Breast epithelium (tissue), 4 donors: ENCODE measurements at regions not wholly inside any gene's neighbourhood (a gene's known extent, or its start where the extent isn't known, plus 50 kb on each side); places are given as distances from the start of the nearest gene placed in this dataset.

Experiments used
- DNase-seq, 2 donors: peaks; one replicate each; pipeline ENCODE4 v3.0.0-alpha.2; 2019; ENCODE audit warnings: low spot score in 2 of 2
- H3K27ac ChIP-seq, 2 donors: fragments of 200-600 bp; sonication (generic) in 1 of 2; one replicate each; pipeline ENCODE4 v1.5.1; 2016 to 2019; ENCODE audit warnings: mild to moderate bottlenecking in 1 of 2
- H3K27me3 ChIP-seq, 2 donors: fragments of 200-600 bp; sonication (generic) in 1 of 2; one replicate each; pipeline versions ENCODE4 v1.5.1 to v1.6.0; 2017 to 2019; ENCODE audit warnings: control low read depth in 1 of 2, mild to moderate bottlenecking in 1 of 2
- H3K36me3 ChIP-seq: fragments of 200-600 bp; one replicate; pipeline ENCODE4 v1.5.1; 2019
- H3K4me1 ChIP-seq, 2 donors: fragments of 200-600 bp; sonication (generic); one replicate each; pipeline ENCODE4 v1.5.1; 2016 to 2019; ENCODE audit warnings: control low read depth in 1 of 2
- H3K4me3 ChIP-seq, 3 donors: fragments of 200-600 bp; sonication (generic); 1 replicate in 2 of 3; 2 replicates in 1 of 3; pipeline ENCODE4 v1.5.1; 2016 to 2019; ENCODE audit warnings: mild to moderate bottlenecking in 3 of 3, moderate library complexity in 2 of 3
- H3K9me3 ChIP-seq, 2 donors: fragments of 200-600 bp; sonication (generic) in 1 of 2; one replicate each; pipeline ENCODE4 v1.5.1; 2016 to 2019; ENCODE audit warnings: control low read depth in 1 of 2
- CTCF ChIP-seq, 3 donors: fragments of 450-650 bp; IDR thresholded peaks; one replicate each; pipeline ENCODE4 v1.5.1; 2016 to 2017; ENCODE audit warnings: antibody characterized with exemption in 3 of 3, mild to moderate bottlenecking in 3 of 3, moderate library complexity in 3 of 3
- POLR2A ChIP-seq: fragments of 450-650 bp; IDR thresholded peaks from one replicate; pipeline ENCODE4 v1.6.1; 2016; ENCODE audit warnings: antibody characterized with exemption, mild to moderate bottlenecking, moderate library complexity
- POLR2AphosphoS5 ChIP-seq, 3 donors: sonication (generic); formaldehyde crosslinking; IDR thresholded peaks; one replicate each; pipeline ENCODE4 v1.6.1; 2017; ENCODE audit warnings: antibody characterized with exemption in 3 of 3
- intact Hi-C: fragments of 100-400 bp; cut with DNase I; formaldehyde crosslinking; loops from one replicate; pipeline ENCODE4 v1.15.1; 2023; ENCODE audit warnings: low total_unique reads

GRCh38 chr4:79798047-79798446, 275.0 kb downstream of the ANTXR2 start:
- no peaks in the 10 kb centered on the region for H3K27me3 ChIP-seq
- intact Hi-C loops: no loop called here
- no peak for DNase-seq

GRCh38 chr4:79796948-79797347, 276.1 kb downstream of the ANTXR2 start:
- peaks cover 0 to 7% of the 10 kb centered on the region in 2 donors for H3K9me3 ChIP-seq
- no peak for DNase-seq
- no peak overlapping the region for H3K27ac ChIP-seq
- H3K27me3 ChIP-seq: no peaks in the 10 kb centered on the region
- intact Hi-C loops: no loop called here
- no peak overlapping the region for H3K4me3 ChIP-seq
- no peaks in the 10 kb centered on the region for H3K36me3 ChIP-seq
- TF ChIP-seq CTCF (IDR thresholded peaks at IDR 0.05) (no peak), POLR2A (no peak), POLR2AphosphoS5 (IDR thresholded peaks at IDR 0.05) (no peak)
- no peaks in the 10 kb centered on the region for H3K4me1 ChIP-seq

More at GRCh38 chr4:79798047-79798446, 275.0 kb downstream of the ANTXR2 start:
- Histone ChIP-seq H3K9me3 (peaks cover 0 to 7% of the 10 kb centered on the region in 2 donors), H3K27ac (no peak overlapping the region), H3K4me3 (no peak overlapping the region), H3K4me1 (no peaks in the 10 kb centered on the region), H3K36me3 (no peaks in the 10 kb centered on the region)
- no peak for TF ChIP-seq POLR2AphosphoS5 (IDR thresholded peaks at IDR 0.05)
- no peak for TF ChIP-seq POLR2A
- TF ChIP-seq CTCF (IDR thresholded peaks at IDR 0.05): no peak

GRCh38 chr4:79788884-79789283, 284.1 kb downstream of the ANTXR2 start:
- Histone ChIP-seq H3K27ac (no peak overlapping the region), H3K9me3 (peaks cover 13 to 18% of the 10 kb centered on the region in 2 donors), H3K27me3 (no peaks in the 10 kb centered on the region), H3K36me3 (no peaks in the 10 kb centered on the region), H3K4me1 (no peaks in the 10 kb centered on the region), H3K4me3 (no peak overlapping the region)
- intact Hi-C loops: no loop called here
- TF ChIP-seq POLR2A: no peak
- TF ChIP-seq CTCF (IDR thresholded peaks at IDR 0.05): no peak
- no peak for TF ChIP-seq POLR2AphosphoS5 (IDR thresholded peaks at IDR 0.05)
- no peak for DNase-seq

GRCh38 chr4:79780129-79780528, 292.9 kb downstream of the ANTXR2 start:
- H3K4me3 ChIP-seq: no peak overlapping the region
- H3K27me3 ChIP-seq: no peaks in the 10 kb centered on the region
- no peaks in the 10 kb centered on the region for H3K36me3 ChIP-seq
- H3K9me3 ChIP-seq: peaks cover 0 to 3% of the 10 kb centered on the region in 2 donors
- H3K27ac ChIP-seq: no peak overlapping the region
- H3K4me1 ChIP-seq: no peaks in the 10 kb centered on the region
- DNase-seq: no peak
- TF ChIP-seq POLR2A (no peak), POLR2AphosphoS5 (IDR thresholded peaks at IDR 0.05) (no peak), CTCF (IDR thresholded peaks at IDR 0.05) (no peak)
- intact Hi-C loops: no loop called here

- Histone ChIP-seq H3K4me1 (no peaks in the 10 kb centered on the region), H3K36me3 (no peaks in the 10 kb centered on the region), H3K9me3 (peaks cover 13 to 26% of the 10 kb centered on the region in 2 donors), H3K27ac (no peak overlapping the region), H3K27me3 (no peaks in the 10 kb centered on the region), H3K4me3 (no peak overlapping the region)
- intact Hi-C loops: no loop called here
- TF ChIP-seq POLR2AphosphoS5 (IDR thresholded peaks at IDR 0.05): no peak
- TF ChIP-seq POLR2A: no peak
- TF ChIP-seq CTCF (IDR thresholded peaks at IDR 0.05): no peak
- DNase-seq: no peak
These were observed 300.5 kb downstream of the ANTXR2 start for GRCh38 chr4:79772510-79772909.
